ENCODE measurements at regions not wholly inside any gene's neighbourhood (a gene's known extent, or its start where the extent isn't known, plus 50 kb on each side); places are given as distances from the start of the nearest gene placed in this dataset.
"Not testable (repeated sequence)": the region's sequence is repeated elsewhere in the genome, so short reads cannot be mapped to it uniquely, and the experiment has no call there.

- H3K36me3 ChIP-seq (ENCODE audit: control insufficient read depth in 2 of 2, extremely low read depth in 1 of 2, insufficient read depth in 2 of 2, low read length in 2 of 2) = no peaks in the 10 kb centered on the region
- intact Hi-C loops (cut with micrococcal nuclease) = no loop called here
- no peak for FAIRE-seq
- no peak overlapping the region for H3K9ac ChIP-seq (replicated peaks; ENCODE audit: extremely low read depth, insufficient read depth, low read length)
- POLR2A ChIA-PET = no interaction called here
- peaks cover 4% of the 10 kb centered on the region for H3K4me1 ChIP-seq (ENCODE audit: control insufficient read depth, extremely low read depth, insufficient read depth, low read length)
- no peaks in the 10 kb centered on the region for H3K27me3 ChIP-seq (ENCODE audit: control insufficient read depth in 2 of 2, insufficient read depth in 2 of 2, low read length in 2 of 2)
- CTCF ChIA-PET = no interaction called here
- BruUV-seq (replicated peaks) = no TSS peak
- H3K9me3 ChIP-seq (replicated peaks; ENCODE audit: control insufficient read depth, insufficient read depth, low read length) = no peaks in the 10 kb centered on the region
- H3K9me1 ChIP-seq (replicated peaks; ENCODE audit: control insufficient read depth, extremely low read depth, insufficient read depth, low read length) = no peaks in the 10 kb centered on the region
- dilution Hi-C loops (cut with MboI; ENCODE audit: extremely low pct_ligation_motif_present, low sequenced_read_pairs) = no loop called here
- no peak for DNase-seq (ENCODE audit: low read depth, low spot score)
- H3K4me3 ChIP-seq (replicated peaks in 1 of 3; ENCODE audit: insufficient read depth in 1 of 3, low read depth in 1 of 3, low read length in 3 of 3) = no peak overlapping the region
- no peaks in the 10 kb centered on the region for H4K20me1 ChIP-seq (replicated peaks; ENCODE audit: control insufficient read depth, extremely low read depth, insufficient read depth, low read length)
- H3K4me2 ChIP-seq (ENCODE audit: insufficient read depth, low read length) = no peak overlapping the region
- no peak overlapping the region for H2AFZ ChIP-seq (ENCODE audit: low read depth, low read length)
- H3K27ac ChIP-seq (ENCODE audit: insufficient read depth, low read depth, low read length) = no peak overlapping the region
- TF ChIP-seq MAX (IDR thresholded peaks at IDR 0.05; ENCODE audit: insufficient read depth, insufficient read length) = no peak
- no peak for TF ChIP-seq POLR2A (IDR thresholded peaks at IDR 0.05; ENCODE audit: low read depth, low read length)
- no peak for TF ChIP-seq POLR2AphosphoS5 (IDR thresholded peaks at IDR 0.05; ENCODE audit: insufficient read depth, low read depth, low read length)
- no peak for TF ChIP-seq MYC (IDR thresholded peaks at IDR 0.05; ENCODE audit: low read depth, low read length)
- no peak for TF ChIP-seq GATA2 (IDR thresholded peaks at IDR 0.05; ENCODE audit: insufficient read depth, insufficient read length, low read depth, low read length)
- no peak for TF ChIP-seq EZH2 (IDR thresholded peaks at IDR 0.05; ENCODE audit: borderline replicate concordance, low read depth, low read length, severe bottlenecking)
- no peak for TF ChIP-seq FOS (IDR thresholded peaks at IDR 0.05; ENCODE audit: borderline replicate concordance, insufficient read depth, low read length)
- no peak for TF ChIP-seq JUN (IDR thresholded peaks at IDR 0.05; ENCODE audit: borderline replicate concordance, insufficient read depth, insufficient read length, low read depth)
- no peak for TF ChIP-seq CTCF (IDR thresholded peaks at IDR 0.05; ENCODE audit: extremely low read depth in 1 of 2, insufficient read depth in 1 of 2, low read depth in 1 of 2, low read length in 2 of 2)
- H3K79me2 ChIP-seq (ENCODE audit: control insufficient read depth, insufficient read depth, low read length) = no peaks in the 10 kb centered on the region
These were observed 105.6 kb upstream of the DLG1 start for GRCh38 chr3:197404030-197404429.

- dilution Hi-C loops (cut with MboI; ENCODE audit: extremely low pct_ligation_motif_present, low sequenced_read_pairs); H3K9ac ChIP-seq (replicated peaks; ENCODE audit: extremely low read depth, insufficient read depth, low read length); H2AFZ ChIP-seq (ENCODE audit: low read depth, low read length); FAIRE-seq; H3K4me2 ChIP-seq (ENCODE audit: insufficient read depth, low read length); H3K9me3 ChIP-seq (replicated peaks; ENCODE audit: control insufficient read depth, insufficient read depth, low read length); DNase-seq (ENCODE audit: low read depth, low spot score); H3K27ac ChIP-seq (ENCODE audit: insufficient read depth, low read depth, low read length); H3K36me3 ChIP-seq (ENCODE audit: control insufficient read depth in 2 of 2, extremely low read depth in 1 of 2, insufficient read depth in 2 of 2, low read length in 2 of 2); H3K4me1 ChIP-seq (ENCODE audit: control insufficient read depth, extremely low read depth, insufficient read depth, low read length); POLR2A ChIA-PET; H4K20me1 ChIP-seq (replicated peaks; ENCODE audit: control insufficient read depth, extremely low read depth, insufficient read depth, low read length); H3K9me1 ChIP-seq (replicated peaks; ENCODE audit: control insufficient read depth, extremely low read depth, insufficient read depth, low read length); BruUV-seq (replicated peaks); H3K79me2 ChIP-seq (ENCODE audit: control insufficient read depth, insufficient read depth, low read length); H3K4me3 ChIP-seq (replicated peaks in 1 of 3; ENCODE audit: insufficient read depth in 1 of 3, low read depth in 1 of 3, low read length in 3 of 3); intact Hi-C loops (cut with micrococcal nuclease); H3K27me3 ChIP-seq (ENCODE audit: control insufficient read depth in 2 of 2, insufficient read depth in 2 of 2, low read length in 2 of 2): not testable (repeated sequence)
- CTCF ChIA-PET = interaction anchor here (1.9 kb wide), 1 partner anchor 100 kb away, joined by 6 read pairs; no protein-coding TSS in a partner anchor
These were observed 104.0 kb upstream of the DLG1 start for GRCh38 chr3:197402401-197402800.

All from endothelial cell of umbilical vein (primary cell).